Stimulated activated CD8-positive, alpha-beta memory T cell treated with anti-CD3 and anti-CD28 coated beads, Interleukin-15, amount 100 ng/mL, for 48 hours (primary cell): ENCODE measurements at regions not wholly inside any gene's neighbourhood (a gene's known extent, or its start where the extent isn't known, plus 50 kb on each side); places are given as distances from the start of the nearest gene placed in this dataset.

ENCODE experiments used
- DNase-seq, 2 donors: peaks; one replicate each; pipeline ENCODE4 v3.0.0-alpha.2; 2020; ENCODE audit warnings: low read depth in 2 of 2

DNA sequence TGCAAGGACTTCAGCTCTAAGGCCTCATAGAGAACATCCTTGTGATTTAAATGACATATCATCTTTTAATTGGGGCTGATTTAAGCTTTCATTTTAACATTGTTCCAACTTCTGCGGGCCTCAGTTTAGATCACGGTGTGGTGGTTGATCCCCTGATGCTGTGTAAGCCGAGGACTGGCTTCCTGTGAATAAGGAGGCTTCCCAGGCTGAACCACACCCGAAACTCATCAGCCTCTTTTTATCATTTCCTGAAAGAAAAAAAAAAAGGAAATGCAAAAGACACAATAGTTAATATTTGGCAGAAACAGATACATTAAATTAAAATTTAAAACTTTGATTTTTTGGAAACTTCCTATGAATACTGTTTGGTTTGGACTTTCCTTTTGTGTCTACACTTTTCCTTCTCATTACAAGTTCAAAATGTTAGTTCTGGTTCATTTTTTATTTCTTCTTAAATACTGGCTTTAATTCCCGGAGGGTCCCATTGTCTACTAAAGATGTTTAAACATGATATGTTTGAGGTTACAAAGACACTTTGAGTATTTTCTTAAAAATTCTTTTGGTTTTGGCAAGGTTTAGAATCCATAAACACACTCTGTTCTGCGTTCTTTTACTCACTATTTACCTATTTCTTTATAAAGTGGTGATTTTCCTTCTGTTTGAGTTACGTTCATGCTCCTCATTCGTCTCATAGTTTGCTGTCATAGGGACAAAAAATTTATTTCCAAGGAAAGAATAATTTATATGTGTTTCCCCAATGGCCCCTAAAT is 230.0 kb upstream of the SULF2 start:
- no peak for DNase-seq

DNA sequence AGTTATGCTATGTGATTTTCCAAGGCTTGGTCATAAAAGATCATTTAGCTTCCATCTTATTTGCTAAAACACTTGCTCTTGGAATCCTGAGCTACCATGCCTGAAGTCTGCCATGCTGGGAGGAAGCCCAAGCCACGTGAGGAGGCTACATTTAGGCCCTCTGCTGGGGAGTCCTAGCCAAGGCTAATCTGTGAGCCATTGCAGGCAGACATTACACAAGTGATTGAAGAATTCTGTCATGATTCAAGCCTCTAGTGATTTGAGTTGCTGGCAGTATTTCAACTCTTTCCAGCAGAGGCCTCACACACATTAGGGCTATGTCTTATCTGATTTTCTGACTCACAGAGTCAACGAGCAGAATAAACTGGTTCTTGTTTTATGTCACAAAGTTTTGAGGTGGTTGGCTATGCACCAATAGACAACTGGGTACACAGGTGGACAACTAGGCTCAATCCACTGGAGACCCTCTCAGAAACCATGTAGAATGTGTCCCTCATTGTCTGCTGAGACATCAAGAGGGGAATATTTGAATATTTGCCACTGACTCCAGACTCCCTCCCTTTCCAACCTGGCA is 227.2 kb upstream of the SULF2 start:
- no peak for DNase-seq

DNA sequence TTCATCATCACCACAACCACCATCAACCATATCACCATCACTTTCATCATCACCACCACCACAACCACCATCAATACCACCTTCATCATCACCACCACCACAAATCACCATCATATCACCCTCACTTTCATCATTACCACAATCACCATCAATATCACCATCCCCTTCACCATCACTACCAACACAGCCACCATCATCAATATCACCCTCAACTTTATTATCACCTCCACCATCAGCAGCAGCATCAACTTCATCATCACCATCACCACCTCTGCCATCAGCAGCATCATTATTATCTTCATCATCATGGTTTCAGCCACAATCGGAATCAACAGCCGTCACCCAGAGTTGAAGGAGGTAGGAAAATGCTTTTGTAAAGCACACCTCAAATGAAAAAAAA is 225.7 kb upstream of the SULF2 start:
- DNase-seq: no peak

DNA sequence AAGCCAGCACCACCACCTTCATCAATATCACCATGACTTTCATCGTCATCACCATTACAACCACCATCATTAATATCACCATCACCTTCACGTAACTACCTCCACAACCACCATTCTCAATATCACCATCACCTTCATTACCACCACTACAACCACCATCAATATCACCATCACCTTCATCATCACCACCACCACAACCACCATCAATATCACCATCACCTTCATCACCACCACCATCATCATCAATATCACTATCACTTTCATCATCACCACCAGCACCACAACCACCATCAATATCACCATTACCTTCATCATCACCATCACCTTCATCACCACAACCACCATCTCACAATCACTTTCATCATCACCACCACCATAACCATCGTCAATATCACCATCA is 225.3 kb upstream of the SULF2 start:
- DNase-seq: no peak

DNA sequence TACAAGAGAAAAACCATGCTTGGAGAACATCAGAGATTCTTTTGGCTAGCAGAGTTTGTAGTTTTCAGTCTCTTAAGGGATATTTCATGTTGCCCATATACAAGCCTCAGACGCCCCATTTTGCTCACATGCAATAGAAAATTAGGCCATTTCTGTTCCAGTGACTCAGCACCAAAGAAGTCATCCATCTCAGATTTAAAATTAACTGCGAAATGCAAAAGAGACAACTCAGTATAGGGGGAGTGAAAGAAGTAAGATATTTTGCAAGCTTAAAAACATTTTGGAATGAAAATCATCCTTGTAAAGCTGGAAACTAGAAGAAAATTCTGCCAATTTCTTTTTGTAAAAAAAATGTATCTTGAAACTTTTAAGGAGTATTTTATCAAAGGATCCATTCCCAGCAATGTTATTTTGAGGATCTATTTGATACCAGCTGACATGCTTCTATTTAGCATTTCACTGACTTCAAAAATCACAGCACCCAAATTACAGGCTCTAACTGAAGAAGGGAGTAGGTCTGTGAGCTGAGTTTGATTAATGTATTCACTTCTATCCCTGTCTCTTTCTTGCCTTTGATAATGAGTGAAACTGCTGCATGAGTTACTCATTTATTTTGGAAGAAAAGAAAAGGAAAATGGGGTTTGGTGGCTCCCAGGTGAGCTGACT is 223.7 kb upstream of the SULF2 start:
- DNase-seq: no peak

DNA sequence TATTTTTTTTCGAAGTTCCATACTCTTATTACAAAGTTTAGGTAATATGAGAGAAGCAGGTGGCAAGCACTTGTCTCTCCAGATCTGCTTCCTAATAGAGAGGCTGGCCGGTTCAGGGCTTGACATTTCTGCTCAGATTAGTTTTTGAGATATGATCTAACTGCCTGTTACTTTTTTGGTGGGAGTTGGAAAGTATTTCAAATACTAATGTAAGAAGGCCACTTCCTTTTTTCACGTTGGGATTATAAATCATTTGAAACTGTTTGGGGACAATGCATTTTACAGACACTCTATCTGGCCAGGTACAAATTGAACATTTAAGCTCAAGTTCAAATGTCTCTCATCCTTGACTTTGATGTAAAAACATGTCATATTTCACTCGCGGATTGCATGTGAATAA is 222.1 kb upstream of the SULF2 start:
- no peak for DNase-seq

DNA sequence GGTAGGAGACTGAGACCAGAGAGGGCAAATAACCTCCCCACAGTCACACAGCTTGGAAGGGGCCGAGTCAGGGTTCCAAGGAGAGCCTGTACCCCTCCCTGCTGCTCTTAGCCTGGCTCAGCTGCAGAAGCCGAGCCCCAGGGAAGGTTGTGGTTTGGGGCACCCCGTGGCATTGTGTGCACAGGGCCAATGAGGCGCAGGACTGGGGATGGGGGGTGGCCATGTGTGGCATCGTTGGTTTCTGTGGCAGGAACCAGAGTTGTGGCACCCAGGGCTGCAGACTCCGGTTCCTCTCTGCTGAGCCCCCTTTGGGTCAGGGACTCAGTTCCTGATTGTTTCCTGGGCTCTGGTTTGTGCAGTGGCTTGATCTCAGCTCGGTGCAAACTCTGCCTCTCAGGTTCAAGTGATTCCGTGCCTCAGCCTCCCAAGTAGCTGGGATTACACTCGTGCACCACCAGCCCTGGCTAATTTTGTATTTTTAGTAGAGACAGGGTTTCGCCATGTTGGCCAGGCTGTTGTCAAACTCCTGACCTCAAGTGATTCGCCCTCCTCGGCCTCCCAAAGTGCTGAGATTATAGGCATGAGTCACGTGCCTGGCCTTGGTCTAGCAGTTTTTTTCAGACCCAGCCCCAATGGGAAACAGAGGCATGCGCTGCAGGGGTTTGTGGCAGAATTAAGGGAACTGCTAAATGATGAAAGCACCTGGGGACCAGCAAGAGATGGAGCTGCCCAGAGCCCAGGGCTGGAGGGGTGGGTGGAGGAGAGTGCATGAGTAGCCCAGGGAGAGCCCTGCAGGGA is 221.0 kb upstream of the SULF2 start:
- DNase-seq: no peak

DNA sequence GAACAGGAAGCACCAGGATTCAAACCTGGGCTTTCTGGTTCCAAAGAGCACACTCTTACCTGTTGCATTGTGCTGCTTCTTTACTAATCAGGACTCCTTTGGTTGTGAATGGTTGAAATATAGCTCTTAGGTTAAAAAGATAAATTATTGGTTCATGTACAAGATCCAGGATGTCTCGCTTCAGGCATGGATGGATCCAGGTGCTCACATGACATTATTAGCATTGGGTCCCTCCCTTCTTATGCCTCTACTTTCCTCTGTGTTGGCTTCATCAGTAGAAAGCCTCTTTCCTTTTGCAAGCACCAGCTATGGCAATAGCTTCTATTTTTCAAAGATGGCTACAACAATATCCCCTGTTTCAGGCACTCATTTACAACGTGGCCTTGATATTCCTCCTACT is 217.7 kb upstream of the SULF2 start:
- DNase-seq: no peak

DNA sequence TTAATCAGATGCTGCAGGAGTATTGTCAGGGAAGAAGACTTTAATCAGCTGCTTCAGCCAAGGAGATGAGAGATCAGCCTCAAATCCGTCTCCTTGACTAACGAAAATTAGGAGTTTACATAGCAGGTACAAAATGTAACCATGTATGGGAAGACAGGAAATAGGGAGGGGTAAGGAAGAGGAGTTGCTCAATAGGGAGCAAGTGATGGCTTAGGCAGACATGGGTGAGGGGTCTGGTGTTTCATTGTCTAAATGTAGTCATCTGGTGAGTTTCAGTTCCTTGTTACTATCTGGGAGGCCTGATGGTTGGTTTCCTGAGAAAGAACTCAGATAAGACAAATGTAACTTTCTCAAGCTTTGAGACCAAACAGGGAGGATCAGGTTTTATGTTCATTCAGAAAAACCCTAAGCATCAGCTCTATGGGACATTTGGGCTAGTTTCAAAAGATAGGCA is 217.3 kb upstream of the SULF2 start:
- no peak for DNase-seq

DNA sequence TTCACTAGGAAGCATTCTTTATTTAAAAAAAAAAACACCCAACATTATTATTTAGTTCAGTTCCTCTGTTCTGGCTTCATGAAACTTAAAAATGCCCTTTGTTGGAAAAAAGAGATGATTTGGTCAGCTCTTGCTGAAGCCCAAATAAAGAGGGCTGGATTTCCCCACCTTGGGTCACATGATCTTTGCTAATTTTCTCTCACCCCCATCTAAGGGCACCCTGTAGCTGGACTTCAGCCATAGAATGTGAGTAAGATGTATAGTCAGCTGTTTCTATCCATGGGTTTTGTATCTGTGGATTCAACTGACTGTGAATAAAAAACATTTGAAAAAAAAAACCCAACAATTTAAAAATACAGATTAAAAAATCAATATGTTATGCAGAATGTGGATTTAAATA is 213.9 kb upstream of the SULF2 start:
- no peak for DNase-seq

DNA sequence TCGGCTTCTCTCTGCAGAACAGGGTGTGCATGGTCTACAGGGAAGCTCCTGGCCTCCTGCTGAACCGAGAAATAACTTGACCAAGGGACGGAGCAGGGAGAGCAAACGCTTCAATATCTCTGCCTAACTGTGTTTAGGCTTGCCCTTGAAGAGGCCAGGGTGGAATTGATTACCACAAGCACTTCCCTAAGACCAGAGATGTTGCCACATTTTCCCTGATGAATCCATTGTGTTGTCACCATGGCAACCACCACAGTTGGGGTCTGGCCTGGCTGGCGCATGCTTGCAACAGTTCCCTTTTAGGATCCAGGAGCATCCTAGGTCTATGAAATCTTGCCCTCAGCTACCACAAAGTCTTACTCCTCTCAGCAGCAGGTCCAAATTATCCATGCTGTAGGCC is 213.5 kb upstream of the SULF2 start:
- no peak for DNase-seq

DNA sequence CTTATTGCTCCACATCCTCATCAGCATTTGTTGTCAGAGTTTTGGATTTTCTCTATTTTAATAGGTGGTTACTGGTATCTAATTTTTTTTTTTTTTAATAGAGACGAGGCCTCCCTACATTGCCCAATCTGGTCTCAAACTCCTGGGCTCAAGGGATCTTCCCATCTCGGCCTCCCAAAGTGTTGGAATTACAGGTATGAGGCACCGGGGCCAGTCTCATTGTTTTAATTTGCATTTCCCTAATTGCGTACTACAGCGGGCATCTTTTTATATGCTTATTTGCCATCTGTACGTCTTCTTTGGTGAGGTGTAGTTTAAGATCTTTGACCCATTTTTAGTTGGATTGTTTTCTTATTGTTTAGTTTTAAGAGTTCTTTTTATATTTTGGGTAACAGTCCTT is 210.4 kb upstream of the SULF2 start:
- no peak for DNase-seq

DNA sequence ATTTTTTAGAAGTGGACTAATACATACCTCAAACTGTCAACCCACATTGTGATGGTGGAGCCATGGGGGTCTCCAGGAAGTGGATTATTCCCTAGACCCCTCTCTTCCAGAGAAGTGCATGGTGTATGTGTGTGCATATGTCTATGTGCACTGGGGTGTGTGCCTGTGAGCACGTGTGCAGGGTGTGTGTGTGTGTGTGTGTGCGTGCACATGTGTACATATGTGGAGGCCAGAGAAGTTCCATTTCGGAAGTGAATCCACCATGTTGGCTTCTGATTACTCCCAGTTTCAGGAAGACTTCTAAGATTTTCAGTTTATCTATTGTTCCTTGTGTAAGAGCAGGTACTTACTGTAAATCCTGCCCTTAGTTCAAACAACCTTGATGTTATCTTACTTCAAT is 208.5 kb upstream of the SULF2 start:
- DNase-seq: no peak

DNA sequence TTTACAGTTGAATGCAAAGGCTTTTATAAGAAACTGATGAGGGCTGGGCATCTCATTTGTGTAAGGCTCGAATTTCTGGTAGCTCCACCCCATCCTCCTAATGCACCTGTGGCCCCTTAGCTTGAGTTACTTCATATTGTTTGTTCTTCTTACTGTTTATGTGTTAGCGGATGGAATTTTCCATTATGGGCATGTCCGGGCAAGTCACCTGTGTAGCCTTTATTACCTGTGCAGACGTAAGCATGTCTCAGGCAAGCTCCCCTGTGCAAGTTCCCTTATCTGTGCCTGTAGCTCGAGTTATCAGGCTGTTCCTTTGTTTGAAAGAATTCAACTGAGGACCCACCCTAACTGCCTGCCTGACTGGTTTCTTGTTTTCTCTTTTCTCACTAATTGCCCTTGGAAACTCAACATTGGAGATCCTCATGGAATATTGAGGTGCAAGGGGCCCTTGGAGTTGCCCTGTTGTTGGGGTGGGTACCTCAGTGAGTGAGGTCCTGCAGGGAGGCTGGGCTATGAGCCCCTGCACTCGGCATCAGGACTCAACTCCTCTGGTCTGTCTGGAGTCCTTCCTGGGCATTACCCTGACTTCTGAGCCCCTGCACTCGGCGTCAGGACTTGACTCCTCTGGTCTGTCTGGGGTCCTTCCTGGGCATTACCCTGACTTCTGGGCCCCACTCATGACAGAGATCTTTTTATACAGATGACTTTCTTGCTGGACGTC is 207.9 kb upstream of the SULF2 start:
- DNase-seq: no peak

DNA sequence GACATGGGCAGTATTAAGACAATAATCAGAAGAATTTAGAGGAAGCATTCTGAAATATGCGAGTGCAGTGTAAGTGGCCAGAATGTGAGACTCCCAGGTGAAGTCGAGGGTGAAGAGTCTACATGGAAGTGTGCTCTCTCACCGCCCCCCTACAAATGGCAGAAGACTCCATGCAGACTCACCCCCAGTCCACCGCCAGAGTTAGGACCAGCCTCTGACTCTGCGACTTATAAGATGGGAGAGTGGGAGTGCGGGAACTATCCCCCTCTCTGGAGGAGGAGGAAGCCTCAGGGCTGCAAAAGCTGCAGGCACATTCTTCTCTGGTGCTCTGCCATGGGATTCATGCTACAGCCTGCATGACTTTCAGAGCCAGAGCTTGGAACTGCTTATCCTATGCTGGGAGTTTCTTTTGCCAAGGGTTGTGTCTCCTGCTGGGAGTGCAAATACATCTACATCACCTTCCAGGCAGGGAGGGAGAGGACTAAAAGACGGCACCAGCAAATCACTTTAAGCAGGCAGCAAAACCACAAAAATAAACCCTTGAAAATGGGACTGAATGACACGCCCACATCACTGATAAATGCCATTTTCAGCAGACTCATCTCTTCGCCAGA is 206.7 kb upstream of the SULF2 start:
- no peak for DNase-seq

DNA sequence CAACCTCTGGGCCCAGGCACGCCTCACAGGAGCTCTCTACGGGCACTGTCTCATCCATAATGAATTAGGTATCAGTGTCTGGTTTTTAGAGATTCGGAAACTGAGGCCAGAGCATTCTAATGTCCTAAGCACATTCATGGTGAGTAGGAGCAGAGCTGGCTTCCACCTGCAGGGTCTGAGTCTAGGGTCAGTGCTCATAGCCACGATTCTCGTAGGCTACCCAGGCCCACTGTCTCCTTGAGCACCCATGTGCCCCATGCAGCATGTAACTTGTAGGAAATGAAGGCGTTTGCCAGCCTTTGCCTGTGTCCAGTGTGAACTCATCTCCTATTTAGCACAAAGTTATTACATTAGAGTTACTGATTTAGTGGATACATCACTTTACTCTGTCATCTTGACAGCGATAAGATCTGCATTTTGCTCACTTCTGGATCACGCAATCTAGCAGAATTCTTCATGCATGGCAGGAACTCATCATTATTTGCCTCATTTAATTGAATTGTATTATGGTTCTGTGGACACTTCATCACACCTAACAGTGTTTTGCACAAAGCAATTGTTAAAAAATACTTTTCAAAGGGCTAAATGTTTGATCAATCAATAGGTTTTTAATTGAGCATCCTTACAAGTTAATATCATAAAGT is 205.3 kb upstream of the SULF2 start:
- DNase-seq: no peak

DNA sequence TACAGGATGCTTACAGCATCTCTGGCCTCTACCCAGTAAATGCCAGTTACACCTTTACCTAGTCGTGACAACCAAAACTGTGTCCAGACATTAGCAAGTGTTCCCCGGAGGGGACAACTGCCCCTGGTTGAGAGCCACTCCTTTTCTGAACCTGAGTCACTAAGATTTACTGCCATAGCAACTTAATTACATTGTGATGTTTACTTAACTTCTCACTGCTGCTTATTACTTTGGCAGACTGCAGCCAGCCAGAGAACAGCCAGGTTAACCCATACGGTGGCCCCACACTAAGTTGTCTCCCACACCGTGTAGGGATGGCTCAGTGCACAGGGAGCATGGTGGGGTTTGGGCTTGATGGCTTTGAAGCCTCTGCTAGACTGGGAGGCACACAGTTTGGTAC is 204.7 kb upstream of the SULF2 start:
- no peak for DNase-seq

DNA sequence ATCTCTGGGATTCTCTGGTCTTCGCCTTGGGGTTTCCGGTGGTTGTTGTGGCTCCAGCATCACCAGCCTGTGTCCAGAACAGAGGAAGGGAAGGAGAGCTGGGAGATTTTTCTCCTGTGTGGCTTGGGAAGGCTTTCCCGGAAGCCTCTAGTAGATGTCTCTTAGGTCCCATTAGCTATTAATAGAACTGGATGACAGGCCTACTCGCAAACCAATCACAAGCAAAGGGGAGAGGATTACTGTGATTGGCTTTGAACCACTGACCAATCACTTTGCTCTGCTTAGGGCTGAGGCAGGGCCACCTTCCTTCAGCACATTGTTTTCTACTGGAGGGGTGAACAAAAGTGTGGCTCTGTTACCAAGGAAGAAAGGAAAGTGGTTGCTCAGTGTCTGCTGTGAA is 203.4 kb upstream of the SULF2 start:
- DNase-seq: no peak

DNA sequence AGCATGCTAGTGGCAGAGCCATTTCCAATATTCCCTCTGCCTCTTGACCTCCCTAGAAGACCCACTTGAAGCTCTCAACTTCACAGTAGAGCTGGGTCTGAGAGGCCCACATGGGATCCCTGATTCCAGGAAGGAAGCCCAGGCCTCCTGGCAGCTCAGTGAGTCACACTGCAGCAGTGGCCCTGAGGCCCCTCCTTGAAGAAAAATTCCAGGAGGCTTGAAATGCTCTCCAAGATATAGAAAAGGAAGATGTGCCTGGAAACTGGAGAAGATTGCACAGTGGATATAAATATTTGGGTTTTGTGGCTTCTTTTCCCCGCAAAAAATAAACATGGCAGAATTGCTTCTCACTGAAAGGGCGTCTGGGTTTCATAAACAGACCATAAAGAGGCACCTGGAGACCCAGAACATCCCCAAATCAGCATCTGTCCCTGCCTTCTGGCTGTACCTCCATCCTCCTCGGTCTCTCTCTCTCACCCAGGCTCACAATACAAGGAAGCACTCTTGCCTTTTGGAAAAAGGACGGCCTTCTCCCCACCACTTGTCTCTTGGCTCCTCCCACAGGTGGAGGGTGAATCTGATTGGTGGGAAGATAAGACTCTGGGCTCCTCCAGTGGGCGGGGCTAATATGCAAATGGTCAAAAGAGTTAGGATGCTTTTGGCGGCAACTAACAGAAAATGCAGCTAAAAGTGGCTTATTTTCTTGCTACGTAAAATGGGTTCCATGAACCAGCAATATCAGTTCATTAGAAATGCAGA is 200.0 kb upstream of the SULF2 start:
- no peak for DNase-seq

DNA sequence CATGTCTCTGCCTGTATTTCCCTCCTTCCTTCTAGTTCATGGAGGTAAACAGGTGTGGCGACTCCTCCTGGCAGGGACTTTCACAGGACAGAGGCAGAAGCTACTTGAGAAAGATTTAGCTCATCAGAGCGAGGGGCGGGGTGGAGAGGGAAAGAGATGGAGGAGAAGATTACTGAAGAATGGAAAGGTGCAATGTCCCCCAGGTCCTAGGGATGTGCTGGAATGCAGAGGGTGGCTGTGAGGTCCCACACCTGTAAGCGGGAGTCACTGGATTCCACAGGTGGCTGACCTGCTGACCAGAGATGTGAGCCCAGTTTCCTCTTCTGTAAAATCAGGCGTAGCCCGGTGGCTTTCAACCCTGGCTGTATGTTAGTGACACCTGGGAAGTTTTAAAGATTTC is 199.2 kb upstream of the SULF2 start:
- DNase-seq: no peak
